Stimulated activated CD8-positive, alpha-beta memory T cell treated with anti-CD3 and anti-CD28 coated beads, Interleukin-12 subunit alpha, Interleukin-12 subunit beta, amount 100 ng/mL, for 1 hour (primary cell): ENCODE measurements at regions not wholly inside any gene's neighbourhood (a gene's known extent, or its start where the extent isn't known, plus 50 kb on each side); places are given as distances from the start of the nearest gene placed in this dataset.
A peak's percentile ranks its signal among the peaks of the same experiment; 100 is the strongest.
"Not testable (repeated sequence)": the region's sequence is repeated elsewhere in the genome, so short reads cannot be mapped to it uniquely, and the experiment has no call there.

Experiments
- DNase-seq: peaks from one replicate; pipeline ENCODE4 v3.0.0-alpha.2; 2020; ENCODE audit warnings: low read depth

DNA sequence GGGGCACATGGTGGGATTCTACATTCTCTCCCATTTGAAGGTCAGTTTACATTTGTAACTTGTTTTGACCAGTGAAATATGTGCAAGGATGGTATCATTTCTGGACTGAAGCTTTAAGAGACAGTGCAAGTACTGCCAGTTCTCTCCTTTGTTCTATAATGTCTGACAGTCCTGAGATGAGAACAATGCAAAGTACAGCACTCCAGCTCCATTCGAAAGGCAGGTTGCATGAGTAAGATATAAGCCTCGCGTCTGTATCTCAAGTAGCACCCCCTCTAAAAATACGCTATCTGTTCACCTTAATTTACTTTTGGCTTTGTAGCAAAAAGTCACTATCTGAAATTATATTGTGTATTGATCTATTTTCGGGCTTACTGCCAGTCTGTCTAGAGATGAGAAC is 1122.2 kb upstream of the TMEM132C start:
- no peak for DNase-seq

DNA sequence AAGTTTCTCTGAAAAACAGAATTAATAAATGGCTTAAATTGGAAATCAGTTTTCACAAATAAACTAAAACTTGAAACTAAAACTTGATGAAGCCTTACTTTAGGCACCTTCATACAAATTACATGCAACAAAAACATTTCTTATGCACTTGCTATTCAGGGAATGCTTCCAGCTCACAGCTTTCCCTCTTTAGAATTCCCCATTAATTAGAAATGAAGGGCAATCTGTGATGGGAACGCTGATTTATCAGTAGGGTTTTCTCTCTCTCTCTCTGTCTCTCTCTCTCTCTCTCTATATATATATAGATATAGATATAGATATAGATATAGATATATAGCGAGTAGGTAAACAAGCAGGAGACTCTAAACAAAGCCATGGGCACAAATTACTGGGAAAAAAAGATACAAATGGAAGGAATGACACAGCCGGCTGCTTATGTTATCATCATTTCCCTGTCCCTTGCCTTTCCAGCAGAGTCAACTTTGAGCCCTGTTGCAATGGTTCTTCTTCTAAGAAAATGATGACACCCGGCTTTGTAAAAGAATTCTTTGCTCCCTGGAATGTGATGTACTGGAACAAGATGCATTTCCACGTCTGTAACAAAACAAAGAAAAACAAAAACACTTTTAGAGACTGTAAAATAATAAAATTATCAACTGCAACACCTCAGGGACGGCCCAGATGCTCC is 1121.6 kb upstream of the TMEM132C start:
- no peak for DNase-seq

- peak; percentile 49 for DNase-seq
These were observed 1120.8 kb upstream of the TMEM132C start for GRCh38 chr12:127145929-127146789.

GRCh38 chr12:127146991-127147718 is 1119.8 kb upstream of the TMEM132C start:
- DNase-seq: no peak

- DNase-seq: no peak
These were observed 1119.2 kb upstream of the TMEM132C start for GRCh38 chr12:127147724-127148123.

- no peak for DNase-seq
These were observed 1118.7 kb upstream of the TMEM132C start for GRCh38 chr12:127148318-127148717.

- DNase-seq: no peak
These were observed 1117.6 kb upstream of the TMEM132C start for GRCh38 chr12:127149226-127149964.

- no peak for DNase-seq
These were observed 1116.9 kb upstream of the TMEM132C start for GRCh38 chr12:127150028-127150427.

DNA sequence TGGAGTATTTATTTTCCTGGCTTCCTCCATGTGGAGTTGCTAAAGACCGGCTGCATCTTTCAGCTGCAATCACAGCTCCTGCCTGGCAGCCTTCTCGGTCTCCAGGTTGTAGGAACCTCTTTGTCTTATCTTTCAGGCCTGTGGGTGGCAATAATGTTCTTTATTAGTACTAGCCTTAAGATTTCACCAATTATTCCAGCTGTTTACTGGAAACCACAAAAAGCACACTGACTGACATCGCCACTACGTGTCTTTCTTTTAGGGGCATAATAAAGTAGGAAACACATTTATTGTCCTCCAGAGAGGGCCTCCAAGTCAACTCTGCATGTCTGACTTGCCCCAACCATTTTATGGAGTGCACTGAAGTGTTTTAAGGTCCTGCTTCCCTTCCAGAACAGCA is 1116.5 kb upstream of the TMEM132C start:
- no peak for DNase-seq

DNA sequence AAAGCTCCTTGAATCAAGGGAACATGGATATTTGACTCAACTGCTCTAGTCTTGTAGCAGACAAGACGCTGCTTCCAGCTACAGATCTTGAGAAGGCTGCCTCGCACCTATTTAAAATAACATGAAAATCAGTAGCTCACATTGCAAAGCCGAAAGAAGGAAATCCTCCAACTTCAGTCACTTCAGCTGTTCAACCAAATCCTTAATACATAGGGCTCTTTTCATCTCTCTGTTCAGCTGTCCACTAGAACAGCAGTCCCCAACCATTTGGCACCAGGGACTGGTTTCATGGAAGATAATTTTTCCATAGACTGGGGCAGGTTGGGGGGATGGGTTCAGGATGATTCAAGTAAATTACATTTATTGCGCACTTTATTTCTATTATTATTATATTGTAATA is 1116.0 kb upstream of the TMEM132C start:
- no peak for DNase-seq

DNA sequence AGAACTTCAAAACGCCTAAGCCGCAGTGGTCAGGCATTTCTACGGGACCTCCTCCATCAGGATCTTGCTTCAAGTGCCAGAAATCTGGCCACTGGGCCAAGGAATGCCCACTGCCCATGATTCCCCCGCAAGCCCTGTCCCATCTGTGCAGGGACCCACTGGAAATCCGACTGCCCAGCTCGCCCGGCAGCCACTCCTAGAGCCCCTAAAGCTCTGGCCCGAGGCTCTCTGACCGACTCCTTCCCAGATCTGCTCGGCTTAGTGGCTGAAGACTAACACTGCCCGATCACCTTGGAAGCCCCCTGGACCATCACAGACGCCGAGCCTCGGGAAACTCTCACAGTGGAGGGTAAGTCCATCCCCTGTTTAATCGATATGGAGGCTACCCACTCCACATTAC is 1113.0 kb upstream of the TMEM132C start:
- DNase-seq: no peak

DNA sequence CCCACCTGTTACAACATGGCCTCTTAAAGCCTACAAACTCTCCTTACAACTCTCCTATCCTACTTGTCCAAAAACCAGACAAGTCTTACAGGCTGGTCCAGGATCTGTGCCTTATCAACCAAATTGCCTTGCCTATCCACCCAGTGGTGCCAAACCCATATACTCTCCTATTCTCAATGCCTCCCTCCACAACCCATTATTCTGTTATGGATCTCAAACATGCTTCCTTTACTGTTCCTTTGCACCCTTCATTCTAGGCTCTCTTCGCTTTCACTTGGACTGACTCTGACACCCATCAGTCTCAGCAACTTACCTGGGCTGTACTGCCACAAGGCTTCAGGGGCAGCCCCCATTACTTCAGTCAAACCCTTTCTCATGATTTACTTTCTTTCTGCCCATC is 1112.1 kb upstream of the TMEM132C start:
- DNase-seq: not testable (repeated sequence)

DNA sequence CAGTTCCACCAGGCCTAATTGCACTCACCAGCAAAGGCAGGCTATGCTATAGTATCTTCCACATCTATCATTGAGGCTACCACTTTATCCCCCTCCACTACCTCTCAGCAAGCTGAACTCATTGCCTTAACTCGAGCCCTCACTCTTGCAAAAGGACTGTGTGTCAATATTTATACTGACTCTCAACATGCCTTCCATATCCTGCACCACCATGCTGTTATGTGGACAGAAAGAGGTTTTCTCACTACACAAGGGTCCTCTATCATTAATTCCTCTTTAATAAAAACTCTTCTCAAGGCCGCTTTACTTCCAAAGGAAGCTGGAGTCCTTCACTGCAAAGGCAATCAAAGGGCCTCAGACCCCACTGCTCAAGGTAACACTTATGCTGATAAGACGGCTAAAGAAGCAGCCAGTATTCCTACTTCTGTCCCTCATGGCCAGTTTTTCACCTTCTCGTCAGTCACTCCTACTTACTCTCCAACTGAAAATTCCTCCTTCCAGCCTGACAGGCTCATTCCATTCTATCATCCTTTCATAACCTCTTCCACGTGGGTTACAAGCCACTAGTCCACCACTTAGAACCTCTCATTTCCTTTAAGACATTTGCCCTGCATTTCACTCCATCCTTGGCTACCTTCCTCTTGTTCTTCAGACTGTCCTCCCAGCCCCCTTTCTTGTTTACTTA is 1110.9 kb upstream of the TMEM132C start:
- not testable (repeated sequence) for DNase-seq

DNA sequence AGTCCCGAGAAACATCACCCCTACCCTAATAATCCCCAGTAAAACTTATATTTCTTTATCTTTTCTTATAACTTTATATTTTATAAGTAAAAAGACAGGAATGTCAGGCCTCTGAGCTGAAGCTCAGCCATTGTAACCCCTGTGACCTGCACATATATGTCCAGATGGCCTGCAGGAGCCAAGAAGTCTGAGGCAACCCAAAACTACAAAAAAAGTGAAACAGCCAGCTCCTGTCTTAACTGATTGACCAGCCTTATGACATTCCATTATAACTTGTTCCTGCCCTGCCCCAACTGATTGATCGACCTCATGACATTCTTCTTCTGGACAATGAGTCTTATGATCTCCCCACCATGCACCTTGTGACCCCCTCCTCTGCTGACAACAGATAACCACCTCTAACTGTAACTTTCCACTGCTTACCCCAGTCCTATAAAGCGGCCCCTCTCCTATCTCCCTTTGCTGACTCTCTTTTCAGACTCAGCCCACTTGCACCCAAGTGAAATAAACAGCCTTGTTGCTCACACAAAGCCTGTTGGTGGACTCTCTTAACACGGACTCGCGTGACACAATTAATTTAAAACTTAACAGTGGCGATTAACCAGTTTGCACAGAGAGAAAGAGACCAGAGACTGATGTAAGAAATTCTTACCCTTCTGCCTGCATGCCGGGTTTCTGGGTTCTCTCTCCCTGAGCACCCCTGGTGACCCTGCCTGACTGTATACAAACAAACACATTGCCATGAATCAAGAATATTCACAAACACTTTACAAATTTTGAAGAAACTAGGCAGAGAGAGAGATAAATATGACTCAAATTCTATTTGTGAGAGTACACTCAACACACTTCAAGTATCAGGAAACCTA is 1109.2 kb upstream of the TMEM132C start:
- DNase-seq: not testable (repeated sequence)

DNA sequence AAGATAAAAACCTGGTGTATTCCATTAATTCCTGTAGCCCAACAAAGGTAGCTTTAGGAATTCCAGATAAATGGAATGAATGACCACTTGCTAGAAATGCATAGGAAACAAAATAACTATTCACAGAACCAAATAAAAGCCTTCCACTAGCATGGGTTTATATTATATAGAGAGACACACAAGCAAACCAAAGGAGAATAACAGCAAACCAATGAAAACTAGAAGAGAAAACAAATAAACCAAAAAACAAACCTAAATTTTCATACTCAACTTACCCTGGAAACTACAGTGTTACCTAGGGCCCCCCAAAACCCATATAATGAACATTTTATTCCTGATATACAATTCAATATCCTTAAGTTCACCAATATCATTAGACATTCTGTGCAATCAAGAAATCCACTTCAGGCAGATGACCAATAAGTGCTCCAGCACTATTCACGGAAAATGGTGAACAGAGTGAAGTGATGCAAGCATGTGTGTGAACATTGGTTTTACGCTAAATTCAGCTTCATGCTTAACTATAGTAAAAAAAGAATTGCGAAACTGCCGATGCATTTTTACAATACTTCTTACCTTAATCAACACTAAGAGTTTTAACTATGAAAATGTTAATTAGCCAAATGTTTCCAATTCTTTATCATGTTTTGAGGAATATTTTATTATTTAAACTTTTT is 1108.4 kb upstream of the TMEM132C start:
- no peak for DNase-seq

DNA sequence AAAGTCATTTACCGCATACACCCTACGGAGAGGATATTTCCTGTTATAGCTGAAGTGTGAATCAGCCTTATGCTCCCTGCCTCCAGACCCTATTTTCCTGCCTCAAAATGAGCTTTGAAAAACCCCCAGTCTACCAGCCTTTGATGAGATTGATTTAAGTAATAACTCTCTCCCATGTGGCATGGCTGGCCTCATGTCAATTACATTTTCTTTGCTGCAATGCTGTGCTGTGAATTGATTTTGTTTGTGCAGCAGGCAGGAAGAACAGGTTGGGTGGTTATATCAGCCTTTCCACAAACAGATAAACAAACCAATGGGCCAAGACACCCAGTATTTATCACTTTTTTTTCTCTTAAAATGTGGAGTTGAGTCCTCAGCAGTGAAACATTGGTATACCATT is 1105.5 kb upstream of the TMEM132C start:
- DNase-seq: no peak

DNA sequence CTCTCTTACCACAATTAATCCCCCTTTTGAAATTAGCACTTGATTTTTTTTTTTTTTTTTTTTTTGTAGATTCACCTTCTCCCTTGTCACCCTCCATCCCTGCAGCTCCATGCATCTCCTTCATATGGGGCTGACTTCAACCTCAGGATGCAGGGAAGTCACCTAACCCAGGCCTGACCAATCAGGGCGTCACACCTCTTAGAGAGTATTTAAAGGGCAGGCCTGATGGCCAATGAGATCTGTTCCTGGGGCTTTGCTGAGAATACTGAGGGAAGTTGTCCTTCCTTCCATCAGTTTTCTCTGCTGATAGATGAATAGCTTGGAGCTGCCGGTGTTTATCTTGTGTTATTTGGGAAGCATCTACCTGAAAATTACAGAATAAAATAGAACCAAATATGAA is 1104.7 kb upstream of the TMEM132C start:
- no peak for DNase-seq

DNA sequence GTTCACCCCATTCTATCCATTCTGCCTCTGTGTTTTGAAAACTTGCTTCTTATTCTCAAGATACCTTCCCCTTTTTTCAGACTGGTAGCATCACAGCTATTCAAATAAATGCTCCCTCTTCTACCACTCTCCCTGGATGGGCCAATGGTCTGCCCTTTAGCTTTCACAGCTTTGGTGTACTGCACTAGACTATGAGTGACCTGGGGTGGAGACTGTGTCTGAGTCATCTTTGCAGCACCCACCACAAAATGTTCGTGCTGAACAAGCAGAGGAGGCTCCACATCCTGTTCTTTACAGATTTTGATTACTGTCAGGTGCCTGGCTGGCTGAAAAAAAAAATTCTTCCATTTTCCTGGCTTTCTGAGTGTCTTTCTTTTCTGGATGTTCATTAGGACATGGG is 1104.1 kb upstream of the TMEM132C start:
- DNase-seq: peak; percentile 36

- DNase-seq: peak; percentile 67
These were observed 1101.2 kb upstream of the TMEM132C start for GRCh38 chr12:127165567-127166392.
